Upper lobe of left lung (tissue), 4 donors: ENCODE measurements at regions not wholly inside any gene's neighbourhood (a gene's known extent, or its start where the extent isn't known, plus 50 kb on each side); places are given as distances from the start of the nearest gene placed in this dataset.

Experiments
- EP300 ChIP-seq, 4 donors: sonication (generic); formaldehyde crosslinking; IDR thresholded peaks; one replicate each; pipeline ENCODE4 v1.5.1; 2017; ENCODE audit warnings: antibody characterized with exemption in 4 of 4, control low read depth in 2 of 4
- POLR2A ChIP-seq, 4 donors: fragments of 450-650 bp; IDR thresholded peaks; one replicate each; pipeline ENCODE4 v1.5.1; 2016 to 2017; ENCODE audit warnings: antibody characterized with exemption in 4 of 4, mild to moderate bottlenecking in 2 of 4
- POLR2AphosphoS5 ChIP-seq, 2 donors: sonication (generic); formaldehyde crosslinking; IDR thresholded peaks; one replicate each; pipeline ENCODE4 v1.5.1; 2017; ENCODE audit warnings: antibody characterized with exemption in 2 of 2
- TF ChIP-seq, protein P1 (sequence below), 6 experiments: fragments of 450-650 bp in 4 of 6; fragments of 200-600 bp in 2 of 6; sonication (generic) in 2 of 6; IDR thresholded peaks; one replicate each; pipeline ENCODE4 v1.5.1; 2016 to 2019; ENCODE audit warnings: antibody characterized with exemption in 6 of 6

DNA sequence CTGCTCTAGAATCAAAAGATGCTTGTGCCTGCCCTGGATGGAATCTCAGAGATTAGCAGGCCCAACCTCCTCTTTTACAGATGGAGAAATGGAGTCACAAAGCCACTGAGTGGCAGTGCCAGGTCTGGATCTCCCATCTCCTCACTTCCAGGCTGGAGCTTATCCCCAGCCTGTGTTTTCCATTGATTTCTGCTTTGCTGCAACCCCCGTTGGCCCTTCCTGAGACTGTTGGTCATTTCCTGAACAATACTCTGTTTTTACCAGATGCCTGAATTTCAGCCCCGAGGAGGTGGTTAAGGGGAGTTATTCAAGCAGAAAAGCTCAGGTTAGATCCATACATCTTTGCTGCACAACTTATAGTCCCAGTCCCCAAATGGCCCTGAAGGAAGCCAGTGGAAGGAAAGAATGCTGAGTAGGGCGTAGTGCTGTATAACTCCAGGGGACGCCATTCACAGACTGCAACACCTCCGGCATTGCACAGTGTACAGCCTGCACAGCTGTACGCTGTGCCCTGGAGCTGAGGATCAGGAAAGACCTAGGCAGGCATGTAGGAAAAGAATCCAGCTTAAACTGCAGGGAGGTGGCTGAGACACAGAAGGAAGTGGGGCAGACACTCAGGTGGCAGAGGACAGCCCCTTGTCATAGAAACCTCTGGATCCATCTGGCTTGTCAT, 77.5 kb downstream of the RPLP1 start:
- TF ChIP-seq POLR2AphosphoS5 (IDR thresholded peaks at IDR 0.05): no peak
- TF ChIP-seq POLR2A (IDR thresholded peaks at IDR 0.05): no peak
- TF ChIP-seq, protein P1, sequence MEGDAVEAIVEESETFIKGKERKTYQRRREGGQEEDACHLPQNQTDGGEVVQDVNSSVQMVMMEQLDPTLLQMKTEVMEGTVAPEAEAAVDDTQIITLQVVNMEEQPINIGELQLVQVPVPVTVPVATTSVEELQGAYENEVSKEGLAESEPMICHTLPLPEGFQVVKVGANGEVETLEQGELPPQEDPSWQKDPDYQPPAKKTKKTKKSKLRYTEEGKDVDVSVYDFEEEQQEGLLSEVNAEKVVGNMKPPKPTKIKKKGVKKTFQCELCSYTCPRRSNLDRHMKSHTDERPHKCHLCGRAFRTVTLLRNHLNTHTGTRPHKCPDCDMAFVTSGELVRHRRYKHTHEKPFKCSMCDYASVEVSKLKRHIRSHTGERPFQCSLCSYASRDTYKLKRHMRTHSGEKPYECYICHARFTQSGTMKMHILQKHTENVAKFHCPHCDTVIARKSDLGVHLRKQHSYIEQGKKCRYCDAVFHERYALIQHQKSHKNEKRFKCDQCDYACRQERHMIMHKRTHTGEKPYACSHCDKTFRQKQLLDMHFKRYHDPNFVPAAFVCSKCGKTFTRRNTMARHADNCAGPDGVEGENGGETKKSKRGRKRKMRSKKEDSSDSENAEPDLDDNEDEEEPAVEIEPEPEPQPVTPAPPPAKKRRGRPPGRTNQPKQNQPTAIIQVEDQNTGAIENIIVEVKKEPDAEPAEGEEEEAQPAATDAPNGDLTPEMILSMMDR (IDR thresholded peaks at IDR 0.05): no peak
- TF ChIP-seq EP300 (IDR thresholded peaks at IDR 0.05): no peak
